Panc1 (cell line): ENCODE measurements at regions not wholly inside any gene's neighbourhood (a gene's known extent, or its start where the extent isn't known, plus 50 kb on each side); places are given as distances from the start of the nearest gene placed in this dataset.

ENCODE experiments used
- ATAC-seq: fragments of 200-7000 bp; cut with Tn5 transposase; 2 replicates; pipeline ENCODE4 v1.9.1; 2020; ENCODE audit warnings: mild to moderate bottlenecking, moderate library complexity
- BruUV-seq: library from RNA; stranded (reverse); fragments of 400-500 nt; replicated peaks from 2 replicates; lab custom pipeline; 2021; lab: Mats Ljungman, UMichigan
- CTCF ChIA-PET: fragments of 300-600 bp; sonication (Branson Sonifier 250); formaldehyde crosslinking; loops from one replicate; lab custom pipeline; 2022; ENCODE audit warnings: antibody characterized with exemption; lab: Charles Lee
- POLR2A ChIA-PET: fragments of 300-600 bp; sonication (Branson Sonifier 250); formaldehyde crosslinking; loops from one replicate; lab custom pipeline; 2022; ENCODE audit warnings: antibody characterized with exemption; lab: Charles Lee
- DNase-seq: peaks from one replicate; pipeline ENCODE4 v3.0.0-alpha.2; 2010; ENCODE audit warnings: low read depth, low spot score
- H3K27ac ChIP-seq: 2 replicates; pipeline ENCODE4 v1.5.1; 2011; ENCODE audit warnings: mild to moderate bottlenecking, low read length, inconsistent platforms
- H3K27me3 ChIP-seq: fragments of 200-500 bp; sonication (Bioruptor generic); 2 replicates; pipeline ENCODE4 v1.6.0; 2014; ENCODE audit warnings: low read length, inconsistent platforms; ENCODE audit not compliant: control insufficient read depth, insufficient read depth
- H3K36me3 ChIP-seq: fragments of 200-500 bp; sonication (Bioruptor generic); 2 replicates; pipeline ENCODE4 v1.5.1; 2014; ENCODE audit warnings: inconsistent platforms, mild to moderate bottlenecking, low read length, moderate library complexity; ENCODE audit not compliant: control insufficient read depth, insufficient read depth
- H3K4me1 ChIP-seq: 2 replicates; pipeline ENCODE4 v1.5.1; 2011; ENCODE audit warnings: inconsistent platforms, mild to moderate bottlenecking, low read length, moderate library complexity; ENCODE audit not compliant: control insufficient read depth, insufficient read depth
- H3K4me3 ChIP-seq, 2 experiments: 2 replicates each; pipeline ENCODE4 v1.5.1; 2011 to 2012; ENCODE audit warnings: low read depth in 2 of 2, low read length in 2 of 2, mild to moderate bottlenecking in 2 of 2, inconsistent platforms in 1 of 2, moderate library complexity in 1 of 2
- H3K9me3 ChIP-seq: fragments of 200-500 bp; sonication (Bioruptor generic); 2 replicates; pipeline ENCODE4 v1.5.1; 2014; ENCODE audit warnings: low read depth, mild to moderate bottlenecking, inconsistent platforms, low read length, moderate library complexity; ENCODE audit not compliant: control insufficient read depth, insufficient read depth
- POLR2AphosphoS5 ChIP-seq: IDR thresholded peaks from 2 replicates; pipeline ENCODE4 v1.6.1; 2012; ENCODE audit warnings: mild to moderate bottlenecking, low read depth, low read length, moderate library complexity
- SIN3A ChIP-seq: IDR thresholded peaks from 2 replicates; pipeline ENCODE4 v1.6.1; 2012; ENCODE audit warnings: low read depth, mild to moderate bottlenecking, low read length, moderate library complexity, borderline replicate concordance; ENCODE audit not compliant: insufficient read depth
- TCF7L2 ChIP-seq: IDR thresholded peaks from 2 replicates; pipeline ENCODE4 v1.6.1; 2011; ENCODE audit warnings: mild to moderate bottlenecking, low read depth, low read length, inconsistent platforms
- in situ Hi-C: cut with HindIII; loops from 2 replicates; pipeline ENCODE4 v1.10.0; 2016; ENCODE audit warnings: low sequenced_read_pairs, low pct_unique_long_range_greater_than_20kb
- intact Hi-C: fragments of 100-400 bp; cut with micrococcal nuclease; formaldehyde crosslinking; loops from one replicate; pipeline ENCODE4 v1.10.0; 2022; ENCODE audit not compliant: unreplicated experiment
- TF ChIP-seq, protein P1 (sequence below): fragments of 450-650 bp; IDR thresholded peaks from 2 replicates; pipeline ENCODE4 v1.5.1; 2017; ENCODE audit warnings: mild to moderate bottlenecking
- TF ChIP-seq, protein P2 (sequence below), 2 experiments: IDR thresholded peaks; 2 replicates each; pipeline ENCODE4 v1.6.1; 2011 to 2012; ENCODE audit warnings: low read depth in 2 of 2, control low read depth in 1 of 2, low read length in 1 of 2, mild to moderate bottlenecking in 1 of 2, moderate library complexity in 1 of 2; ENCODE audit not compliant: insufficient read depth in 1 of 2

DNA sequence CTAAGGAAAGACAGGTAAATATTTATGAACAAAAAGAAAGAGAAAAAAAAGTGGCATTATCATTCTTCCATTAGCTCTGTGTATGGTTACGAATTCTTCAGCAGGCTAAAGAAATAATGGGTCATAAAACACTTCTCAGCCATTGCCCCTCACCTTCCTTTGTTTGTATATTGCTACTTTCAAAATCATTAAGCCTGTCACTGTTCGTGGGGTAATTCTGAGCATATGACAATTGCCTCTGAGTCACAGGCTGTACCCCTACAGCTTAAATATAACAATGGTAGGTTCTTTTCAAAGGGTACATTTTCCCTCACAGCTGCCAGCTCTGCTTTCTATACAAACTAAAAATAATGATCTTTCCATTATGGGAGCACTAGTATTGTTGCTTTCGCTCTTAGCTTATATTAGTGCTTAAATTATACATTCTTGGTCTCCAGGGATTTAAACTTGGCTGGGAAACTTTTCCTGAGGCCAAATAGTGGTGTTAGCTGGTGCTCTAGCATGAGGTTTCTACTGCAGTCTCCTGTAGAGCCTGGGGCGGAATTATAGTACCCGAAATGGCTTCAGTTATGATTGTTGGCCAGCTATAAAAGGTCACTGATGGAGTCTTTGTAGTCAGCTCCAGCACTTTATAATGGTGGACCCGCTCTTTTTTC lies 74.7 kb upstream of the CDH11 start:
- no peaks in the 10 kb centered on the region for H3K36me3 ChIP-seq
- no peaks in the 10 kb centered on the region for H3K27me3 ChIP-seq
- in situ Hi-C loops (no loop called here), intact Hi-C loops (no loop called here)
- TF ChIP-seq, protein P1, sequence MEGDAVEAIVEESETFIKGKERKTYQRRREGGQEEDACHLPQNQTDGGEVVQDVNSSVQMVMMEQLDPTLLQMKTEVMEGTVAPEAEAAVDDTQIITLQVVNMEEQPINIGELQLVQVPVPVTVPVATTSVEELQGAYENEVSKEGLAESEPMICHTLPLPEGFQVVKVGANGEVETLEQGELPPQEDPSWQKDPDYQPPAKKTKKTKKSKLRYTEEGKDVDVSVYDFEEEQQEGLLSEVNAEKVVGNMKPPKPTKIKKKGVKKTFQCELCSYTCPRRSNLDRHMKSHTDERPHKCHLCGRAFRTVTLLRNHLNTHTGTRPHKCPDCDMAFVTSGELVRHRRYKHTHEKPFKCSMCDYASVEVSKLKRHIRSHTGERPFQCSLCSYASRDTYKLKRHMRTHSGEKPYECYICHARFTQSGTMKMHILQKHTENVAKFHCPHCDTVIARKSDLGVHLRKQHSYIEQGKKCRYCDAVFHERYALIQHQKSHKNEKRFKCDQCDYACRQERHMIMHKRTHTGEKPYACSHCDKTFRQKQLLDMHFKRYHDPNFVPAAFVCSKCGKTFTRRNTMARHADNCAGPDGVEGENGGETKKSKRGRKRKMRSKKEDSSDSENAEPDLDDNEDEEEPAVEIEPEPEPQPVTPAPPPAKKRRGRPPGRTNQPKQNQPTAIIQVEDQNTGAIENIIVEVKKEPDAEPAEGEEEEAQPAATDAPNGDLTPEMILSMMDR, result no peak
- TF ChIP-seq TCF7L2 (no peak), POLR2AphosphoS5 (no peak), SIN3A (no peak)
- TF ChIP-seq, protein P2, sequence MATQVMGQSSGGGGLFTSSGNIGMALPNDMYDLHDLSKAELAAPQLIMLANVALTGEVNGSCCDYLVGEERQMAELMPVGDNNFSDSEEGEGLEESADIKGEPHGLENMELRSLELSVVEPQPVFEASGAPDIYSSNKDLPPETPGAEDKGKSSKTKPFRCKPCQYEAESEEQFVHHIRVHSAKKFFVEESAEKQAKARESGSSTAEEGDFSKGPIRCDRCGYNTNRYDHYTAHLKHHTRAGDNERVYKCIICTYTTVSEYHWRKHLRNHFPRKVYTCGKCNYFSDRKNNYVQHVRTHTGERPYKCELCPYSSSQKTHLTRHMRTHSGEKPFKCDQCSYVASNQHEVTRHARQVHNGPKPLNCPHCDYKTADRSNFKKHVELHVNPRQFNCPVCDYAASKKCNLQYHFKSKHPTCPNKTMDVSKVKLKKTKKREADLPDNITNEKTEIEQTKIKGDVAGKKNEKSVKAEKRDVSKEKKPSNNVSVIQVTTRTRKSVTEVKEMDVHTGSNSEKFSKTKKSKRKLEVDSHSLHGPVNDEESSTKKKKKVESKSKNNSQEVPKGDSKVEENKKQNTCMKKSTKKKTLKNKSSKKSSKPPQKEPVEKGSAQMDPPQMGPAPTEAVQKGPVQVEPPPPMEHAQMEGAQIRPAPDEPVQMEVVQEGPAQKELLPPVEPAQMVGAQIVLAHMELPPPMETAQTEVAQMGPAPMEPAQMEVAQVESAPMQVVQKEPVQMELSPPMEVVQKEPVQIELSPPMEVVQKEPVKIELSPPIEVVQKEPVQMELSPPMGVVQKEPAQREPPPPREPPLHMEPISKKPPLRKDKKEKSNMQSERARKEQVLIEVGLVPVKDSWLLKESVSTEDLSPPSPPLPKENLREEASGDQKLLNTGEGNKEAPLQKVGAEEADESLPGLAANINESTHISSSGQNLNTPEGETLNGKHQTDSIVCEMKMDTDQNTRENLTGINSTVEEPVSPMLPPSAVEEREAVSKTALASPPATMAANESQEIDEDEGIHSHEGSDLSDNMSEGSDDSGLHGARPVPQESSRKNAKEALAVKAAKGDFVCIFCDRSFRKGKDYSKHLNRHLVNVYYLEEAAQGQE (IDR thresholded peaks at IDR 0.05; ENCODE audit: insufficient read depth in 1 of 2, low read depth in 2 of 2, low read length in 1 of 2), result no peak
- H3K4me1 ChIP-seq, result no peaks in the 10 kb centered on the region
- H3K9me3 ChIP-seq, result no peaks in the 10 kb centered on the region
- DNase-seq (no peak), ATAC-seq (no peak)
- BruUV-seq, result no TSS peak
- CTCF ChIA-PET, result no interaction called here
- POLR2A ChIA-PET, result no interaction called here
- H3K27ac ChIP-seq, result no peak overlapping the region
- H3K4me3 ChIP-seq, result no peak overlapping the region

GRCh38 chr16:65195998-65196397 lies 74.1 kb upstream of the CDH11 start:
- no TSS peak for BruUV-seq
- in situ Hi-C loops, result no loop called here

More at GRCh38 chr16:65195998-65196397, 74.1 kb upstream of the CDH11 start:
- no peak for DNase-seq
- no peaks in the 10 kb centered on the region for H3K36me3 ChIP-seq
- no peak for ATAC-seq
- no peak overlapping the region for H3K4me3 ChIP-seq
- no peaks in the 10 kb centered on the region for H3K27me3 ChIP-seq
- H3K27ac ChIP-seq, result no peak overlapping the region
- H3K9me3 ChIP-seq, result no peaks in the 10 kb centered on the region
- POLR2A ChIA-PET, result no interaction called here
- no peaks in the 10 kb centered on the region for H3K4me1 ChIP-seq
- CTCF ChIA-PET, result no interaction called here
- intact Hi-C loops, result no loop called here
- TF ChIP-seq, protein P1, result no peak
- no peak for TF ChIP-seq POLR2AphosphoS5
- TF ChIP-seq, protein P2 (IDR thresholded peaks at IDR 0.05; ENCODE audit: insufficient read depth in 1 of 2, low read depth in 2 of 2, low read length in 1 of 2), result no peak
- TF ChIP-seq TCF7L2, result no peak
- TF ChIP-seq SIN3A, result no peak
